ENCODE measurements at regions not wholly inside any gene's neighbourhood (a gene's known extent, or its start where the extent isn't known, plus 50 kb on each side); places are given as distances from the start of the nearest gene placed in this dataset.

- no peaks in the 10 kb centered on the region for H3K27me3 ChIP-seq
- H3K36me3 ChIP-seq = no peaks in the 10 kb centered on the region
- H3K9me3 ChIP-seq = no peaks in the 10 kb centered on the region
- TF ChIP-seq CTCF (IDR thresholded peaks at IDR 0.05; ENCODE audit: low read depth, low read length) = no peak
- no peak for DNase-seq
- no peak overlapping the region for H3K4me3 ChIP-seq (ENCODE audit: low read depth, low read length)
- no peaks in the 10 kb centered on the region for H3K4me1 ChIP-seq
Observed at GRCh38 chr18:75687626-75688025, 260.1 kb upstream of the SMIM21 start.

- no peak for DNase-seq
Observed at GRCh38 chr18:75683426-75683825, 255.9 kb upstream of the SMIM21 start.

GRCh38 chr18:75681538-75682115 is 254.1 kb upstream of the SMIM21 start:
- no peak for DNase-seq
- Histone ChIP-seq H3K4me3 (ENCODE audit: low read depth, low read length) (no peak overlapping the region), H3K36me3 (no peaks in the 10 kb centered on the region), H3K27me3 (no peaks in the 10 kb centered on the region), H3K4me1 (no peaks in the 10 kb centered on the region), H3K9me3 (no peaks in the 10 kb centered on the region)
- TF ChIP-seq CTCF (IDR thresholded peaks at IDR 0.05; ENCODE audit: low read depth, low read length) = no peak

More at GRCh38 chr18:75683426-75683825, 255.9 kb upstream of the SMIM21 start:
- Histone ChIP-seq H3K36me3 (no peaks in the 10 kb centered on the region), H3K9me3 (no peaks in the 10 kb centered on the region), H3K4me3 (ENCODE audit: low read depth, low read length) (no peak overlapping the region), H3K4me1 (no peaks in the 10 kb centered on the region), H3K27me3 (no peaks in the 10 kb centered on the region)
- TF ChIP-seq CTCF (IDR thresholded peaks at IDR 0.05; ENCODE audit: low read depth, low read length) = no peak

- Histone ChIP-seq H3K9me3 (no peaks in the 10 kb centered on the region), H3K36me3 (no peaks in the 10 kb centered on the region), H3K4me3 (ENCODE audit: low read depth, low read length) (no peak overlapping the region), H3K4me1 (no peaks in the 10 kb centered on the region), H3K27me3 (no peaks in the 10 kb centered on the region)
- no peak for DNase-seq
- TF ChIP-seq CTCF (IDR thresholded peaks at IDR 0.05; ENCODE audit: low read depth, low read length) = no peak
Observed at GRCh38 chr18:75679331-75679730, 251.8 kb upstream of the SMIM21 start.

DNA sequence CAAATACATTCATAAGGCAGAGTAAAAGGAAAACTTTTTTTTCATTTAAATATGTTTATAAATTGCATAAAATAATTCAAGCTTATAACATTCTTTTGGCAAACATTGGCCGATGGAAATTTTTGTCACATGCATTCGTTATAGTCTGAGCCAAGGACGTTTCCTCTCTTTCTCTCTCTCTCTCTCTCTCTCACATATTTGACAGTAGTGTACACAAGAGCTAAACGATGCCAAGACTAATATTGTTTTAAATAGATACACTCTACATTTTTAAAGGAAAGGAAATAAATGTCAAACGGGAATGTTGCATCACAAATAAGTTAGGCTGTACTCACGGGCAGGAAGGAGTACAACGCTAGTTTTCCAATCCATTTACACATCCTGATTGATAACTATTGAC is 251.1 kb upstream of the SMIM21 start:
- H3K36me3 ChIP-seq = no peaks in the 10 kb centered on the region
- no peak overlapping the region for H3K4me3 ChIP-seq (ENCODE audit: low read depth, low read length)
- no peaks in the 10 kb centered on the region for H3K4me1 ChIP-seq
- DNase-seq = no peak
- no peaks in the 10 kb centered on the region for H3K9me3 ChIP-seq
- H3K27me3 ChIP-seq = no peaks in the 10 kb centered on the region
- TF ChIP-seq CTCF (IDR thresholded peaks at IDR 0.05; ENCODE audit: low read depth, low read length) = no peak

- H3K27me3 ChIP-seq = no peaks in the 10 kb centered on the region
- no peaks in the 10 kb centered on the region for H3K9me3 ChIP-seq
- no peak for DNase-seq
- H3K36me3 ChIP-seq = no peaks in the 10 kb centered on the region
- no peaks in the 10 kb centered on the region for H3K4me1 ChIP-seq
- no peak overlapping the region for H3K4me3 ChIP-seq (ENCODE audit: low read depth, low read length)
- no peak for TF ChIP-seq CTCF (IDR thresholded peaks at IDR 0.05; ENCODE audit: low read depth, low read length)
Observed at GRCh38 chr18:75677696-75678455, 250.4 kb upstream of the SMIM21 start.

Measured in BE2C (cell line).